ENCODE measurements at regions not wholly inside any gene's neighbourhood (a gene's known extent, or its start where the extent isn't known, plus 50 kb on each side); places are given as distances from the start of the nearest gene placed in this dataset.
"Not testable (repeated sequence)": the region's sequence is repeated elsewhere in the genome, so short reads cannot be mapped to it uniquely, and the experiment has no call there.

DNA sequence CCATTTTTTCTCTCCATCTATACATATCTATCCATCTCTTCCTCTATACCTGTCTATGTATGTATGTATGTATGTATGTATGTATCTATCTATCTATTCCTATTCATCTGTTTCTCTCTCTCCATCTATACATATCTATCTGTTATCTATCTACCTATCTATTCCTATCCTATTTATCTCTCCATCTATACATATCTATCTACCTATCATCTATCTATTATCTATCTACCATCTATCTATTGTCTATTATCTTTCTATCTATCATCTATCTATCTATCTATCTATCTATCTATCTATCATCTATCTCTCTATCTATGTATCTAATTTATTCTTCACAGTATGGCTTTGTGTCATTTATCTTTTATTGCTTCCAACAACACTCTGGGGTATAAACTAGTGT, 1124.4 kb downstream of the TYW1 start:
- DNase-seq, result no peak

DNA sequence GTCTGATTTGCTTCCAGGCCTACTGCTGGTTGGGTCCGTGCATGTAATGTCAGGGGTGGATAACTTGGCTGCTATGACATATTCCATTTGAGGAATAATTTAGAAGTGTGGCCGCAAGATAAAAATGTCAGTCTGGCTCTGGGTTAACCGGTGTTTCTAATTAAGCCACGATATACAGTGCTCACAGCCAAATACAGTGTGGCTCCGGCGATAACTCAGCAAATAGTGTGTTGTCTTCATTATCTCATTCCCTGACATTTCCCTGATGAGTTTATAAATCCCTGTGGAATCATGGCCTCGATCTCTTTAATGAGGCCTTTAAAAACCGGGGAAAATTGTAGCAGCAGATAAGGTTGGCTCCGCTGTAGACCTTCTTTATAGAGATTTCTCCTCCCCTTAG, 1125.0 kb downstream of the TYW1 start:
- DNase-seq, result no peak

DNA sequence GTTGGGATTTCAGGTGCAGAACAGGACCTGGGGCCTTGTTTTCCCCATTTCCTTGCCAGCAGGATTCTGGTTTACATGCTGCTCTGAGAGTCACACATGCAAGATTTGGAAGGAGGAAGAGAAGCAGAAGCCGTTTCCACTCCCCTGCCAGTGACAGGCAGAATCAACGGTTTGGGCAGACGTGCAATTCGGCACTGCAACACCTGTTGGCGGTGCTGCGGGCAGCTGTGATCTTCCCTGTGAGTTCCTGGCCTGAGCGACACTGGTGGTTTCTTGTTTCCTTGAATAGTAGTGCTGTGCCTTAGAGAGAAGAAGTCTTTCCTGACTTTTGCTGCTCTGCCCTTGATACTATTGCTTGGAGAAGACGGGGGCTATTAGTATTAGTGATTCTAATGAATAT, 1126.2 kb downstream of the TYW1 start:
- no peak for DNase-seq

DNA sequence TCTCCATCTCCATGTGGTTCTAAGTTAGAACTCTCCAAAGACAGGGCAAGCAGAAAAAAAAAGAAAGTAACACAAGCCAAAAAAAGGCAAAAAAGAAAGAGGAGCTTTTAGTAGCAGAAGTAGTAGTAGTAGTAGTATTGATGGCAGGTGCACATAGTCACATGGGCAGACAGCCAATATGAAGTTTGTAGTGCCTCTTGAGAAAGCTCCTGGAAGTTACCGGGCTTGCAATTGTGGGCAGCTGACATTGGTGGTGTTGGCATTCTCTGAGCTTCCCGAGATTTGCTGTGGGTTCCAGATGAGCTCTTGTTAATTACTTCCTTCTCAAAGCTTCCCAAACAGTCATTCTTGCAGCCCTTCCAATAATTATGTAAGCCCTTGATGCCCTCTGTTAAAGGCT, 1128.5 kb downstream of the TYW1 start:
- DNase-seq, result no peak

DNA sequence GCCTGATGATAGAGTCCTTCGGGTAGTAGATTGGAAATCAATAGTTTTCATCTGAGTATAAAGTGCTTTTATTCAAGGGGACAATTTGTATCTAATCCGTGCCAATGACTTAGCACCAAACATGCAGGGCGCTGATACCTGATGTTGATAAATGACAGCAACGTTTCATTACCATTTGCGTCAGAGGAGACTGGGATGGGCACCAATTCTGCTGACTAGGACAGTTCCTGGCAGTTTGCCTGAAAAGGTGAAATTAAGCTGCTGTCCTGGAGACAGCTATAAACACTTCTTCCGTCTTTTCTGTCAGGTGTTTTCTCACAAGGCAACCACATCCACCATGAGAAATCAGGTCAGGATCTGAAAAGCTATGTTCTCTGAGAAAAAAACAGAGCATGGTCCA, 1136.4 kb downstream of the TYW1 start:
- no peak for DNase-seq

DNA sequence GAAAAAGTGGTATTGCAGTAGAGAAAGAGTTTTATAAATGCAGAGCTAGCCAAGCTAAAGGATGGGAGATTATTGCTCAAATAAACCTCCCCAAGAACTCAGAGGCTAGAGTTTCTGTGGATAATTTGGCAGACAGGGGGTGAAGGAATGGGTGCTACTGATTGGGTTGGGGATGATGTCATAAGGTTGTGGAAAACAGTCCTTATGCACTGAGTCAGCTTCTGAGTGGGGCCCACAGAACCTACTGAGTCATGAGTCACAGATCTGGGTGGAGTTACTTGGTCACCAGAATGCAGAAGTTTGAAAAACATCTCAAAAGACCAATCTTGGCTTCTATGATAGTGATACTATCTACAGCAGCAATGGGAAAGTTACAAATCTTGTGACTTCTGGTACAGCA, 1146.7 kb downstream of the TYW1 start:
- no peak for DNase-seq

DNA sequence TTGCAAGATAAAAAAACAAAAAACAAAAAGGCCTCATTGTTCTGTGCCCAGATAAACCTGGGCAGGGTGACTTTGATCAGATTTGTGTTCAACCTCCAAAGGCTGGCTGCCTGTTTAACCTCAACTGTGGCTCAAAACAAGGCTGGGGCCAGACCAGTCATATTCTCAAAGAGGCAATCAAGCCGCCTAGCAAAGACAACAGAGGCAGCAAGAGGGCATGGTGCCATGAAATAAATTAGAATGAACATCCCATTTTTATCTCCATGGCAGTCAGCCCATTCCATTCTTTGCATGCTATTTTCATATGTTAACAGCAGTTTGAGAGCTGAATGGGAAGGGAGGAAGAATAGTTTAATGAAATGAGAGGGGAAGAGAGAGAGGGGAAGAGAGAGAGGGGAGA, 1150.3 kb downstream of the TYW1 start:
- DNase-seq, result peak; percentile 10

DNA sequence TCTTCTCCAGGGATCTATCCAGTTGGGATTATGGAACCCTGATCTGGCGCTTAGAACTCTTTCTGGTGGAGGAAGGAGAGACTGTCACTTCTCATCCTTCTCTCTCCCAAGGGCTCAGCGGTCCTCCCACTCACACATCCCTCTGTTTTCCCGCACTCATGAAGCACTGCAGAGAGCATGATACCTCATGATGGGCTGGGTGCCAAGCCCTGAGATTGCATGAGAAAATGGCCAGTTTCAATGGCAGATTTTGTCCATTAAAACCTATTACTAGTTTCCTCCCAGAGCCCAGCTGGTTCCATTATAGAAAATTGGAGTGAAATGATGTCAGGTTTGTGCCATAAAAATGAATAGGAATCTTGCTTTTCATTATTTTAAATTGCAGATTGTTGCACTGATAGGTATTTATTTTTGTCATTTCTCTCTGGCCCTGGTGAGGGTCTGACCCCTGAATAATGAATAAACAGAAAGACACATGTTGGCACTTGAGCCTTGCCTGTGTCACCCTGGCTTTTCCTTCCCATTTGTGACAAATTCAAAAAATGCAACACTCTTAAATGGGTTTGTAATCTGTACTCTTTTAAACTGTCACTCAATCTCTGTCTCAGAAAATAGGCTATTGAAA, 1151.1 kb downstream of the TYW1 start:
- DNase-seq, result no peak

DNA sequence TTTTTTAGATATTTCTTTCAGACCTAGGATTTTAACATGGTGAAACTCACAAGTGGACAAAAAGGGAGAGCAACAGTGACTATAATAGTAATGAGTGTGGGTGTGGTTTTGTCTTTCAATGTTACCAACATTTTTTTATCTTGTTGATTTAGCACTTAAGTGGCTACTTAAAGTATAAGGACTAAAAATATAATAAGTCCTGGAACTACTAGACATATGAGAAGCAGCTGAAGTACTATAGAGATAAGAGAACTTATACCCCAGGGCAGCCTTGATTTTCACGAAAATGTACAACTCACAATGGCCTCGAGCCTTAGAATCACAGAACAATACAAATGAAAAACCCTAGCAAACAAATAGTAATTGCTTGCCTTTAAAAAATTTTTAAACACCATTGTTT, 1151.8 kb downstream of the TYW1 start:
- no peak for DNase-seq

DNA sequence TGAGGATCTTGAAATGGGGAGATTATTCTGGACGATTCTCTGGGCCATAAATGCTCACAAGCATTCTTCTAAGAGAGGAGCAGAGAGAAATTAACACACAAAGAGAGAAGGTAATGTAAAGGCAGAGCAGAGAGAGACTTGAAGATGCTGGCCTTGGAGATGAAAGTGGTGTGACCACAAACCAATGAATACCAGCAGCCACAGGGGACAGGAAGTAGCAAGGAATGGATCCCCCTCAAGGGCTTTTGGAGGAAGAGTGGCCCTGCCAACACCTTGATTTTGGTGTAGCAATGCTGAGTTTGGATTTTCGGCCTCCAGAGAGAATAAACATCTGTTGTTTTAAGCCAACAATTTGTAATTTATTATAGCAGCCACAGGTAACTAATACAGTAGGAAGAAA, 1155.6 kb downstream of the TYW1 start:
- no peak for DNase-seq

DNA sequence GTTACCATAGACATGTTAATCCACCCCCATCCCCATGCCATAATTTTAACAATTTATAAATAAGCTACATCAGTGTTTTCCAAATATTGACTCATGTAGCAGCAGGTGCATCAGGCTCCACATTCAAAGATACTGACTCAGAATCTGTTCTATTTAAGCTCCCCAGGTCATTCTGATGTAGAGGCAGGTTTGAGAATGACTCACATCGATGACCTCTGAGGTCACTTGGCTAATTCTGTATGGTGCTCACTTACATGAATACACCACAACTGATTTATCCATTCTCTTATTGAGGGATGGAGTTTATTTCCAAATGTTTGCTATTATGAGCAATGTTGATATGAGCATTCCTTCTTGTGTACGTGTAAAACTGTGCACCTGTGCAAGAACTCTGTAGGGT, 1159.0 kb downstream of the TYW1 start:
- no peak for DNase-seq

DNA sequence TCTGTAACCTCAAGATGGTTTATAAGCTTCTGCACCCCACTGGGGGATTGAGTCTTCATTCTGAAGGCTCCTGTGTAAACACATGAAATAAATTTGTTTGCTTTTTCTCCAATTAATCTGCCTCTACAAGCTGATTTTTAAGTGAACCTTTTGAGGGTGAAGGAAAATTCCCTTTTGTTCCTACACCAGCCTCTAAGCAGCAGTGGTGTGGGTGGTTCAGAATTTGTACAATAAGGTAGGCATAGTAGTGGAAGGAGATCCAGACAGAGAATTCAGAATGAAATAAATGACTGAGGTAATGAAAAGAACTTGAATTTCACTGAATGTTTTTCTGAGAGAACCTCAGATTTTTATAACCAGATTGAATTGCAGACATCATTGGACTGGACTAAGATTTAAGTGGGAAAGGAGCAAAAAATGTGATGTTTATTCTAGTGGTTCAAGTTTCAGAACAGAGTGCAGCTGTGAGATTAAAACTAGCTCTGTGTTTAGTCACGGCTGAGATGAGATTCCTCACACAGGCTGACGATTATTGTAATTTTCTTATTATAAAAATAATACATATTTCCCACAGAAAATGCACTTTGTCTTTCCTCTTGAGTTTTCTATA, 1162.2 kb downstream of the TYW1 start:
- no peak for DNase-seq

DNA sequence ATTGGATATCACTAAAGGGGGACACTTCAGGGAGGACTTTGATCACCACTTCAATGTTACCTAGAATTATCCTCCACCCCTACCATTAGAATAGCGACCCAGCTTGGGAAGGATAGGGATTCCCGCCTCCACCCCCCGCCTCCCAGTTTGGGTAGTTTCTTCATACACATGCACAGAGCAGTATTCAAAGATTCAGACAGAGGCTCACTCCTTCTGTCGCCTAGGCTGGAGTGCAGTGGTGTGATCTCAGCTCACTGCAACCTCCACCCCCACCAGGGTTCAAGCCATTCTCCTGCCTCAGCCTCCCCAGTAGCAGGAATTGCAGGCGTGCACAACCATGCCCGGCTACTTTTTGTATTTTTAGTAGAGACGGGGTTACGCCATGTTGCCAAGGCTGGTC, 1166.1 kb downstream of the TYW1 start:
- DNase-seq, result no peak

DNA sequence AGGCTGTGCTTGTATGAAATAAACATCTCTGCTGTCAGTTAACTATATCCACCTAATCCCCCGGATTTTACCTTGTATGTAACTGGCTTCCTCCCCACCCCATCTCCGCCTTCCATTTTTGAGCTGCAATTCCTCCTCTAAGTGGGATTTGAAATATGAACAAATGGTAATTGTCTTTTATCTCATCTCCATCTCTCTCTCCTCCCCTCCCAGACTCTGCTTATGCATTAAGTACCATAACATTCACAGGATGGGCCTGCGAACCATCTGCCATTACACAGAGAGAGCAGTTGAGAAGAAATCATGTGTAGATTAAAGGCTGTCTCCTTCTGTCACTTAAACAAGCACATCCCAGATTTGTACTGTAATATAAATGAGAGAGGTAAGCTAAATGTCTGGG, 1169.9 kb downstream of the TYW1 start:
- no peak for DNase-seq

DNA sequence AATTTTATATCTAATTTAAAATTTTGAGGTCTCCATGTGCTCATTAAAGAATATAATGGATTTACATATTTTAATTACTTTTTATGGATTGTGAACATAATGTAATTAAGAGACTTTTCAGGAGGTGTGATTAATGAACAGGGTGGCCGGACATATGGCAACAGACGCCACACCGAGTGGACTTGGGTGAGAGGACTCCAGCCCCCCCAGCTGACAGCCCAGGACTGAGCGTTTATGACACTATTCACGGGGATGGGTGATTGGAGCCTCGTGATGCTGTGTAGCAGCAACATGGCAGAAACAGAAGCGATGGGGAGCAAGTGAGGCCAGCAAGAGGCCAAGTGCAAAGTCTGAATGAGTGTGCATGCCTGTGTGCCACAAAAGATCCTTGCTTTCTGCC, 1176.9 kb downstream of the TYW1 start:
- DNase-seq, result no peak

DNA sequence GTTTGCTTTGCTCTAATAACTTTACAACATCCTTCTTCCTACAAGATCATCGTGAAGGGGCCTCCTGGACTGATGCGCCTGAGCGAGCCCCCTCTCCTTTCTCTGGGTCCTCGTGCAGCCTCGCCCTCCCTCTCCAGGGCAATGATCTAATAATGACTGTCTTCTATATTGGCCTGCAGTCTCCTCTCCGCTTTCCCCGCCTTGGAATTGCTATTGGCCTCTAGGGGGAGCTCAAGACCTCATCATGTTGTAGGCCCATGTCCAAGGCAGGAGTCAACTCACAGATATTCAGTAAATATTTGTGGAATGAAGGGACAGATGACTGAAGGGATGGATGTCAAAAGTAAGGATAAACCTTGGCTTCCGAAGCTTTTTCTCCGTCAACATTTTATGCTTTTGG, 1180.3 kb downstream of the TYW1 start:
- DNase-seq, result peak; percentile 58

DNA sequence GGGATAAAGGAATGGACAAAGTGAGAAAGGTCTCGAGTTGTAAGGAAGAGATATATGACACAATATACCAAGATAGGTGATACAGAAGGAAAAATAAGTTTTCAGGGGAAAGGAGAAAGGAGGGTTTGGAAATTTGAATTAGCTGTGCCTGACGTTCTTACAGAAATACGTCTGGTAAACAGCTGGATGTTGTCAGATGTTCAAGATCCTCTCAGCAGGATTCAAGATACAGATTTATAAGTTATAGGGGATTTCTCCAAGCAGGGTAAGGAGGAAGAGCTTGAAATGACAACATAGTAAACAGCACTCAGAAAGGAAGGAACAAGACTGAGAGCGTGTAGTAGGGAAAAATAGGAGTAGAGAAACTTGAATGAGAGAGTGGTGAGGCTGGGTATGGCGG, 1184.1 kb downstream of the TYW1 start:
- DNase-seq, result no peak

DNA sequence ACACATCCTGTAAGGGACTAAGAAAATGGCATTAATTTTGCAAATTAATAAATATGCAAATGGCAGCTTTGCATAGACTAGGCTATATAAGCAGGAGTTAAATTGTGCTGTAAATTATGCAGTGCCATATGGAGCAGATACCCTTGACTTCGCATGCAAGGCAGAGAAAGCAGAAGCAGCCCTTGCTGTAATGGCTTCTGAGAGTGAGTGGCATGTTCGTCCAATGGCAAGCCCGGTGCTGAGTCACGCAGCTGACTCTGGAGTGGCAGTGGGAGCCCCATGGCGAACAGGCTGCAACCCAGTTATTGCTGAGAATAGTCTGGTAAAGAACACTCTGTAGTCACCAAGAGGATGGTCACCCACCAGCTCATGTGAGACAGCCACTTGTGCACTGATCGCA, 1186.5 kb downstream of the TYW1 start:
- no peak for DNase-seq

DNA sequence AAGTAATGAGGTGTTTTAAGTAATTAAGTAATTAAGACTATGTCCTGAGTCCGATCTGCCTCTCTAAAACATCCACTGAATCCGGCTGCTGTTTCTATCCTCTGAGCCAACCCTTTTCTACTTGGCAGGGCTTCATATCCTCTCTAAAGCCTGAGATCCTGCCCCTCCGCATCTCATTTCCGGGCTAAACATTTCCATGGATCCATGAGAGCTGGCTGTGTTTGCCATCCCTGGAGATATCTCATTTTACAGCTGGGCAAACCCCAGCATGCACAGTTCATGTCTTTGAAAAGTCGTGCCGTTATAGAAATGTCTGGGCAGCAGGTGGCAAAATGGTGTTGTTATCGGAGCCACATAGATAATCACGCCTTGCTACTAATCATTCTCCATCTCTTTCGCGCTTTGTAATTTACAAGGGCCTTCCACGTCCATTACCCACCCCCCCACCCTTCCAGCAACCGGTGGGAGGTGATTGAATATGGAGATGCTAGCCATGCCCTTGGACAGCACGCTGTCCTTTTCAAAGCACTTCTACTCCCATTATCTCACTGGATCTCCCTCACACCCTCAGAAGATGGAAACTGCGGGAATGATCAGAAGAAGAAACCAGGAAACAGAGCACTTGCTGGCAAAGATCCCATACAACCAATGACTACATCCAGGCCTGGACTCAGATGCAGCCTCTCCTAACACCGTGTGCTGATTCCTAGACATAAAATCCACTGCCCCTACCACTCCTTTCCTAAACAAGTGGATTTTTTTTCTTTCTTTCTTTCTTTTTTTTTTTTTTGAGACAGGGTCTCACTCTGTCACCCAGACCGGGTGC, 1189.2 kb downstream of the TYW1 start:
- DNase-seq, result no peak

DNA sequence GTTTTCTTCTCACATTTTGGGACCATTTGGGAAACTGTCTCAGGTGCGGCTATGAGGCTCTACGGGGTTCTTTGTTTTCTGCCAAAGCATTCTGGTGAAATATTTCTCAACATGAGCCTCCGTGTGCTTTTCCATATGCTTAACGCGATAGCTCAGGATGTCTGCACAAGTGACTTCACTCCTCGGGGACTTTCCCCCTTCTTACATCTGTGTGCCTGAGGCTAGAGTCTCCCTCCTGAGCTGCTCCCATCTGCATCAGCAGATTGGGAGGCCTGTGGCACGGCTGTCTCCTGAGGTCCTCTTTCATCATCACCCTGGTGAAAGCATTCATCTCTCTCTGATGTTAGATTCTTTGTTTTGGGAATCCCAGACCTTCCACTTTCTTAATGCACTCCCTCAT, 1190.9 kb downstream of the TYW1 start:
- DNase-seq, result no peak

DNA sequence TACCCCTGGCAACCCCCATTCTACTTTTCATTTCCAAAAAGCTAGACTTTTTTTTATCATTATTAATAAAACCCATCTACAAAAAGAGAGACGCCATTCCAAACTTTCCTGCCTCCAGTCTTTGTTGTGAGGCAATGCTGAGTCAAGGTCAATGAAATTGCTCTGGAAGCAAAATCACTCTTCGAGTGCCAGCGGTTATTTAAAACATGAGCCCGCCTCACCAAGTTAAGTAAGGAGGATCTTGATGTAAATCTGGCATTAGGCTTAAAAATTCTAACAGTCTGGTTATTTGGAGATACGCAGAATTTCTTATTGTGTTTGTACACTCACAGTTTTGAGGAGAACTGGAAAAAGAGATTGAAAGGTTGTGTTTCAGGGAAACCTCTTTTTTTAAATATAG, 1196.3 kb downstream of the TYW1 start:
- DNase-seq, result no peak

DNA sequence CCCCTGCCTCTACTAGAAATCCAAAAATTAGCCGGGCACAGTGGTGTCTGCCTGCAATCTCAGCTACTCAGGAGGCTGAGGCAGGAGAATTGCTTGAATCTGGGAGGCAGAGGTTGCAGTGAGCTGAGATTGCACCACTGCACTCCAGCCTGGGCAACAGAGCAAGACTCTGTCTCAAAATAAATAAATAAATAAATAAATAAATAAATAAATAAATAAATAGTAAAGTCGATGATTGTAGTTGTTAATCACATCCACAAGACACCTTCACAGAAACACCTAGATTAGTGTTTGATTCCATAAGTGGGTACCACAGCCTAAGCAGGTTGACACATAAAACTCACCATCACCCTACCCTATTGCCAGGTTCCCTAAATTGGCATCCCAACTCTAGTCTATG, 1199.0 kb downstream of the TYW1 start:
- DNase-seq, result not testable (repeated sequence)

DNA sequence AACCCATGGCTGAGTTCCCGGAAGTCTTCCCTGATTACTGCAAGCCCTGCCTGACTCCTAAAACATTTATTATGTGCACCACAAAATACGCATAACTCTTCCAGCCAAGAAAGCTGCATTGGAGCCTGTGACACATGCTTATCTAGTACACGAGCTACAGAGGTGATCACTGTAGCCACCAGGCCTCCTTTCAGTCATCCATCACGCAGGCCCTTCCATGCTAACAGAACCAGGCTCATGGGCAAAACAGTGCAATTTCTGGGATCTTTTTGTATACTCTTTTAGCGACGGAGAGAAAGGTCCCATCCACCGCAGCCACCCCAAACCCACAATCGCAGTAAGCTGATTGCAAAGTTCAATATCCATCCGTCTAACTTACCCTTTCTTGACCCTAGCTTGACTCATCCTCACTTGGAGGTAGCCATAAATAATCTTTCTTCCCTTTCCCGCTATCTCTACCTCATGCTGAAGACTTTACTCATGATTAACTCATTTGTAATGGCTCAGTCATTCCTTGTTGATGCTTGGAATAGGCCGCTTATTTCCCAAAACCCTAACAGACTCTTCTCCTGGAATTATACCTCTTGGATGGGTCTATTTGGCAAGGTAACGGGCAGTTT, 1203.5 kb downstream of the TYW1 start:
- DNase-seq, result no peak

DNA sequence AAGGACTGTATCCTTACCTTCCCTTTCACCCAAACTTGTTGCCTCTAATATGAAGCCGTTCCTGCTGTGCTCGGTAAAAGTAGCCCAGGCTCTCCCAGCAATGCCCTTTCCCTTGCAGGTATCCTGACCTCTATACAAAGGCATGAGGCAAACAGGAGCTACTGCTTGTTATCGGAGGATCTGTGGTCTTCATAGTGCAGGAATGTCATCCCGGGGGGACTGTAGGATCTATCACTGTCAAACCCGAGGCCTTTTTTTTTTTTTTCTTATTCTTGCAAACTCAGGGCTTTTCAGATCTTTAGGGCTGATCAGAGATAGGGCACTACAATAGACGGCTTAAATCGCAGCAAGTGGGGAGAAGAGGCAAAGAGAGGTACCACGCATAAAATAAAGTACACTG, 1206.6 kb downstream of the TYW1 start:
- DNase-seq, result no peak

Data from NCI-H1048 (cell line).